AG04449 (cell line): ENCODE measurements at regions not wholly inside any gene's neighbourhood (a gene's known extent, or its start where the extent isn't known, plus 50 kb on each side); places are given as distances from the start of the nearest gene placed in this dataset.

ENCODE experiments used
- CTCF ChIA-PET: fragments of 350-600 bp; formaldehyde crosslinking; extraction: SDS; loops from one replicate; lab custom pipeline; 2021; ENCODE audit warnings: antibody characterized with exemption; lab: Yijun Ruan, JAX
- POLR2A ChIA-PET: fragments of 400-600, 350-600 bp; formaldehyde crosslinking; extraction: SDS; loops from one replicate; lab custom pipeline; 2020; ENCODE audit warnings: antibody characterized with exemption, inconsistent platforms; lab: Yijun Ruan, JAX
- DNase-seq: peaks from one replicate; pipeline ENCODE4 v3.0.0-alpha.2; 2010; ENCODE audit warnings: low read depth, low spot score
- H3K4me3 ChIP-seq: 2 replicates; pipeline ENCODE4 v1.5.1; 2011; ENCODE audit warnings: low read depth, mild to moderate bottlenecking, control low read depth, low read length
- CTCF ChIP-seq: IDR thresholded peaks from one replicate; pipeline ENCODE4 v1.5.1; 2011; ENCODE audit warnings: mild to moderate bottlenecking, moderate library complexity, low read length, control low read depth, inconsistent platforms; ENCODE audit not compliant: insufficient read depth; ENCODE audit errors: missing control alignments

GRCh38 chr9:28289746-28290145 is 716.5 kb upstream of the C9orf72 start:
- ChIA-PET POLR2A (no interaction called here), CTCF (no interaction called here)
- TF ChIP-seq CTCF = no peak
- H3K4me3 ChIP-seq = no peak overlapping the region
- no peak for DNase-seq

DNA sequence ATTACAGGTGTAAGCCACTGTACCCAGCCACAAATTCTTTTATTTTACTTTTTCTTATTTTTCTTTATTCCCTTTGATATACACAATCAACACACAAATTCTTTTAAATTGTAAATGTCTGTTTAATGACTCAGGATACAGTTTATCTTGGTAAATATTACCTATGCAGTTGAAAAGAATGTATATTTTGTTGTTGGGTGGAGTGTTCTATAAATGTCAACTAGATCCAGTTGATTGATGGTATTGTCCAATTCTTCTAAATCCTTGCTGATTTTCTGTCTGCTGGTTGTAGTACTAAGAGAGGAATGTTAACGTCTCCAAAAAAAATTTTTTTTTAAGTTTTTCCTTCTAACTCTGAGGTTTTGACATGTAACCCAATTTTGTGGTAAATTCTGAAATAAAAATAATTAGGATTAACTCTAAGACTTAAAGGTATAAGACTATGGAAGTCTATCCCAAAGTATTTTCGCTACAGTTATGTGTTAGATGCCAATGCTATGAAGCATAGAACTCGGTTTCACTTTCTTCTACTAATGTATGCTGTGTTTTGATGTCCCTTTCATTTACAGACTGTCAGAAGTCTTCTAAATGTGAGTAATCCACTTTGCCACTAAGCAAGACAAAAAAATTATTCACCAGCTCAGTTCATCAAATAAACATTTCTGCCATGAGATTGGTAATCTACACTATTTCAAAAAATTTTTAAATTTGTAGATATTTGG is 720.2 kb upstream of the C9orf72 start:
- ChIA-PET POLR2A (no interaction called here), CTCF (no interaction called here)
- TF ChIP-seq CTCF = no peak
- H3K4me3 ChIP-seq = no peak overlapping the region
- no peak for DNase-seq

DNA sequence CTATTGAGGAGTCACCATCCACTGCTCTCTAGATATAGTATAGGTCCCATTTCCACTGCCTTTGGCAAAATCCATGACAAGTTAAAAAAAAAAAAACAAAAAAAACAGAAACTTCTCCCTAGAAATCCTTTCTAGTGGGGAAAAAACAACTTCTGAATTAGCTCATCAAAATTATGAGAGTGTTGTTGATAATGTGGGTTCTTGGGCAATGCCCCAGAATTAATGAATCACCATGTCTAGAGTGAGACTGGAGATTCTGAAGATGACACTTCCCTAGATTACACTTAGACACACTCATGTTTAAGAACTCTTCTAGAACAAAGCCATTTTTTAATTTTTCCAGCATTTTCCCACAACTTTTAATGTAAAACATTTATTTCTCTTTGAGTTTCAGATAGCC is 728.0 kb upstream of the C9orf72 start:
- ChIA-PET POLR2A (no interaction called here), CTCF (no interaction called here)
- no peak for TF ChIP-seq CTCF
- DNase-seq = no peak
- H3K4me3 ChIP-seq = no peak overlapping the region

DNA sequence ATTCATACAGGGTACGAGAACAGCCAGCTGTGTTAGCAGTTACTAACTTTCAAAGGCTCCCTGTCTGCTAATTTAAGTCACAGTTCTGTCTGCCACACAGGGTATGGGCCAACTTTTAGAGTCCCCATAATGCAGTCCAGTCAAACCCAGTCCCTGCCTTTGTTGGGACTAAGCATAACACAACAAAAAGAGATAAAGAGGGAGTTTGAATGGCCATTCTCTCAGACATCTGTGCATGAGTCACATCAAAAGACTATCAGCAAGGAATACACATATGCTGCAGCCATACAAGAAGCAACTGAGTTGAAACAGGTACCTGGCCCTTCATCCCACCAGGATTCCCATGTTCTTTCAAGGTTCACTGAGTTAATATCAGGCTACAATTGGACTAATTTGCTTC is 744.5 kb upstream of the C9orf72 start:
- ChIA-PET CTCF (no interaction called here), POLR2A (no interaction called here)
- DNase-seq = no peak
- no peak for TF ChIP-seq CTCF
- H3K4me3 ChIP-seq = no peak overlapping the region

DNA sequence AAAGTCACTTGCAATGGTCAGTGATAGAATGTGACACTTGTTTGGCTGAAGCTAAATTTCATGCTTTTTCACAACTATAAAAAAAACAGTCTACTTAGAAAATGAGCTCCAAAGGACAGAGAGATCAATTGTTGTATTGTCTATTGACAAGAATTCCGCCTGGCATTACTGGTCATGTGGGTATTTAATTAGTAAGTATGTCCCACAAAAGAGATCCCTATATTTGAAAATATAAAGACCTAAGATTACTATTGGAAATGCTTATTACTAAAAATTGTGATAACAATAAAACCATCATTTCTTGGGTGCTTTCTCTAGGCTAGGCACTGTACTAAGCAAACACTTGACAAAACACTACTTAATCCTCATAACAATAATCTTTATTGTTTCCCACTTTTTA is 745.2 kb upstream of the C9orf72 start:
- no peak for DNase-seq

GRCh38 chr9:28319981-28320380 is 746.7 kb upstream of the C9orf72 start:
- ChIA-PET POLR2A (no interaction called here), CTCF (no interaction called here)
- no peak for TF ChIP-seq CTCF
- H3K4me3 ChIP-seq = no peak overlapping the region
- no peak for DNase-seq

More for the DNA sequence above, 745.2 kb upstream of the C9orf72 start:
- POLR2A ChIA-PET = no interaction called here
- H3K4me3 ChIP-seq = no peak overlapping the region
- CTCF ChIA-PET = no interaction called here
- no peak for TF ChIP-seq CTCF
